ENCODE measurements at regions not wholly inside any gene's neighbourhood (a gene's known extent, or its start where the extent isn't known, plus 50 kb on each side); places are given as distances from the start of the nearest gene placed in this dataset.
A peak's percentile ranks its signal among the peaks of the same experiment; 100 is the strongest.

- no peak for DNase-seq
- Histone ChIP-seq H3K36me3 (no peaks in the 10 kb centered on the region), H3K4me3 (no peak overlapping the region), H3K4me1 (no peaks in the 10 kb centered on the region), H3K27me3 (no peaks in the 10 kb centered on the region), H3K27ac (no peak overlapping the region), H3K9me3 (no peaks in the 10 kb centered on the region)
- 98 to 99% methylated on average over 2 of the region's 2 CpGs for WGBS, 2 donors
- TF ChIP-seq CTCF (IDR thresholded peaks at IDR 0.05): no peak
- intact Hi-C loops (cut with DNase I): no loop called here
- no peak for ATAC-seq
These were observed 55.2 kb downstream of the TTC32 start for GRCh38 chr2:19846567-19846966.

GRCh38 chr2:19846030-19846429 is 55.8 kb downstream of the TTC32 start:
- TF ChIP-seq CTCF (IDR thresholded peaks at IDR 0.05): no peak
- no peaks in the 10 kb centered on the region for H3K9me3 ChIP-seq
- no peaks in the 10 kb centered on the region for H3K4me1 ChIP-seq
- no peak for ATAC-seq
- H3K4me3 ChIP-seq: no peak overlapping the region
- H3K27ac ChIP-seq: no peak overlapping the region
- H3K27me3 ChIP-seq: no peaks in the 10 kb centered on the region
- H3K36me3 ChIP-seq: no peaks in the 10 kb centered on the region
- WGBS, 2 donors: 75 to 78% methylated on average over 4 of the region's 4 CpGs
- DNase-seq: no peak
- intact Hi-C loops (cut with DNase I): no loop called here

GRCh38 chr2:19845323-19845920 is 56.4 kb downstream of the TTC32 start:
- no peak for DNase-seq
- 70 to 77% methylated on average over 5 of the region's 5 CpGs for WGBS, 2 donors
- H3K27me3 ChIP-seq: no peaks in the 10 kb centered on the region
- TF ChIP-seq CTCF (IDR thresholded peaks at IDR 0.05): no peak
- no peaks in the 10 kb centered on the region for H3K36me3 ChIP-seq
- no peak overlapping the region for H3K27ac ChIP-seq
- intact Hi-C loops (cut with DNase I): loop anchor here in 1 of 10 donors (2.0 kb wide), 1 partner anchor 33 kb away; no protein-coding TSS in a partner anchor
- no peaks in the 10 kb centered on the region for H3K9me3 ChIP-seq
- H3K4me1 ChIP-seq: no peaks in the 10 kb centered on the region
- no peak overlapping the region for H3K4me3 ChIP-seq
- peak in 1 of 8 donors; percentile 22 for ATAC-seq

- H3K36me3 ChIP-seq: no peaks in the 10 kb centered on the region
- 75 to 80% methylated on average over 5 of the region's 5 CpGs for WGBS, 2 donors
- ATAC-seq (no peak), DNase-seq (no peak)
- H3K27ac ChIP-seq: no peak overlapping the region
- H3K4me3 ChIP-seq: no peak overlapping the region
- no peaks in the 10 kb centered on the region for H3K27me3 ChIP-seq
- no peak for TF ChIP-seq CTCF (IDR thresholded peaks at IDR 0.05)
- H3K4me1 ChIP-seq: no peaks in the 10 kb centered on the region
- H3K9me3 ChIP-seq: no peaks in the 10 kb centered on the region
- intact Hi-C loops (cut with DNase I): loop anchor here in 1 of 10 donors (2.0 kb wide), 1 partner anchor 34 kb away; no protein-coding TSS in a partner anchor
These were observed 57.0 kb downstream of the TTC32 start for GRCh38 chr2:19844750-19845149.
